ENCODE measurements at regions not wholly inside any gene's neighbourhood (a gene's known extent, or its start where the extent isn't known, plus 50 kb on each side); places are given as distances from the start of the nearest gene placed in this dataset.
"Not testable (repeated sequence)": the region's sequence is repeated elsewhere in the genome, so short reads cannot be mapped to it uniquely, and the experiment has no call there.

DNA sequence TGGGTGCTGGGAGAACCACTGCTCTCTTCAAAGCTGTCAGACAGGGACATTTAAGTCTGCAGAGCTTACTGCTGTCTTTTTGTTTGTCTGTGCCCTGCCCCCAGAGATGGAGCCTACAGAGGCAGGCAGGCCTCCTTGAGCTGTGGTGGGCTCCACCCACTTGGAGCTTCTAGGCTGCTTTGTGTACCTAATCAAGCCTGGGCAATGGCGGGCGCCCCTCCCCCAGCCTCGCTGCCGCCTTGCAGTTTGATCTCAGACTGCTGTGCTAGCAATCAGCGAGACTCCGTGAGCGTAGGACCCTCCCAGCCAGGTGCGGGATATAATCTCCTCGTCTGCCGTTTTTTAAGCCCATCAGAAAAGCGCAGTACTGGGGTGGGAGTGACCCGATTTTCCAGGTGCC, 125.6 kb upstream of the LRATD1 start:
- H3K9me3 ChIP-seq (replicated peaks; ENCODE audit: control insufficient read depth, insufficient read depth, low read length); RAD21 ChIA-PET (ENCODE audit: unreplicated experiment); in situ Hi-C loops (cut with MboI); H3K27me3 ChIP-seq (replicated peaks in 1 of 2; ENCODE audit: control insufficient read depth in 2 of 2, insufficient read depth in 2 of 2, low read length in 1 of 2); H3K27ac ChIP-seq (ENCODE audit: control insufficient read depth, insufficient read depth); H2AFZ ChIP-seq (ENCODE audit: control insufficient read depth, low read depth, low read length); H3K36me3 ChIP-seq (ENCODE audit: control insufficient read depth in 2 of 2, insufficient read depth in 2 of 2, low read length in 1 of 2); H3K9ac ChIP-seq (ENCODE audit: control insufficient read depth, insufficient read depth, low read length); SMC1A ChIA-PET (ENCODE audit: uncharacterized antibody, unreplicated experiment); H4K20me1 ChIP-seq (ENCODE audit: control insufficient read depth, insufficient read depth); H3K4me2 ChIP-seq (ENCODE audit: control insufficient read depth, insufficient read depth); H3K4me1 ChIP-seq (ENCODE audit: control insufficient read depth, insufficient read depth, low read length); H3K4me3 ChIP-seq; BruUV-seq (replicated peaks); intact Hi-C loops (cut with micrococcal nuclease; ENCODE audit: unreplicated experiment); FAIRE-seq; H3K79me2 ChIP-seq (ENCODE audit: control insufficient read depth, insufficient read depth, low read length); CTCF ChIA-PET; DNase-seq (ENCODE audit: low read depth, low spot score); POLR2A ChIA-PET; ATAC-seq: not testable (repeated sequence)
- 52% methylated on average over 12 of the region's 12 CpGs for WGBS (ENCODE audit: insufficient coverage, insufficient replicate concordance, low lambda C conversion rate, missing lambda C conversion rate)

DNA sequence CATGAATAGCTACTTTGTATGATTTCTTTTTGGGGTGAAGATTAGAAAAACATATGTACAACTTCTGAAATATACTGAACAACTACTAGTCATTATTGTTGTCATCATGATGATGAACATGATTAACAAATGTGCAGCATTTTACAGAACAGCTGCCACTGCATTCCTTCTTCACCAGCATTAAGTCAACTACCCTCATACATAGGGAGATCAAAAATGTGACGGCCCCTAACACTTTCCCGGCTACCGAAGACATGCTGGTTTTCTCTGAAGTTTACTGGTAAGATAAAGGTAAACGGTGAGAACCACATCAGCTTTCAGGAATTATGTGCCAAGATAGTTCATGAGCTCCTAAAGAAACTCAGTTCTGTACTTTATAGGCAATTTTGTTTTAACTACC, 121.0 kb upstream of the LRATD1 start:
- no peaks in the 10 kb centered on the region for H3K9me3 ChIP-seq (replicated peaks; ENCODE audit: control insufficient read depth, insufficient read depth, low read length)
- DNase-seq (ENCODE audit: low read depth, low spot score) (no peak), FAIRE-seq (no peak), ATAC-seq (no peak)
- intact Hi-C loops (cut with micrococcal nuclease; ENCODE audit: unreplicated experiment), result no loop called here
- 53% methylated on average over 4 of the region's 4 CpGs for WGBS (ENCODE audit: insufficient coverage, insufficient replicate concordance, low lambda C conversion rate, missing lambda C conversion rate)
- no TSS peak for BruUV-seq (replicated peaks)
- no peak overlapping the region for H2AFZ ChIP-seq (ENCODE audit: control insufficient read depth, low read depth, low read length)
- POLR2A ChIA-PET, result no interaction called here
- H3K4me2 ChIP-seq (ENCODE audit: control insufficient read depth, insufficient read depth), result no peak overlapping the region
- H3K36me3 ChIP-seq (ENCODE audit: control insufficient read depth in 2 of 2, insufficient read depth in 2 of 2, low read length in 1 of 2), result no peaks in the 10 kb centered on the region
- RAD21 ChIA-PET (ENCODE audit: unreplicated experiment), result no interaction called here
- no peak overlapping the region for H3K27ac ChIP-seq (ENCODE audit: control insufficient read depth, insufficient read depth)
- in situ Hi-C loops (cut with MboI), result no loop called here
- no peaks in the 10 kb centered on the region for H3K79me2 ChIP-seq (ENCODE audit: control insufficient read depth, insufficient read depth, low read length)
- H3K9ac ChIP-seq (ENCODE audit: control insufficient read depth, insufficient read depth, low read length), result no peak overlapping the region
- no peaks in the 10 kb centered on the region for H3K4me1 ChIP-seq (ENCODE audit: control insufficient read depth, insufficient read depth, low read length)
- no peaks in the 10 kb centered on the region for H4K20me1 ChIP-seq (ENCODE audit: control insufficient read depth, insufficient read depth)
- SMC1A ChIA-PET (ENCODE audit: uncharacterized antibody, unreplicated experiment), result no interaction called here
- H3K27me3 ChIP-seq (replicated peaks in 1 of 2; ENCODE audit: control insufficient read depth in 2 of 2, insufficient read depth in 2 of 2, low read length in 1 of 2), result no peaks in the 10 kb centered on the region
- H3K4me3 ChIP-seq, result no peak overlapping the region
- TF ChIP-seq NBN (IDR thresholded peaks at IDR 0.05), result no peak
- no peak for TF ChIP-seq SUPT20H (IDR thresholded peaks at IDR 0.05; ENCODE audit: borderline replicate concordance, control insufficient read depth, low read depth, low read length)
- TF ChIP-seq YY1 (IDR thresholded peaks at IDR 0.05; ENCODE audit: low read depth, low read length), result no peak
- TF ChIP-seq, protein P1, sequence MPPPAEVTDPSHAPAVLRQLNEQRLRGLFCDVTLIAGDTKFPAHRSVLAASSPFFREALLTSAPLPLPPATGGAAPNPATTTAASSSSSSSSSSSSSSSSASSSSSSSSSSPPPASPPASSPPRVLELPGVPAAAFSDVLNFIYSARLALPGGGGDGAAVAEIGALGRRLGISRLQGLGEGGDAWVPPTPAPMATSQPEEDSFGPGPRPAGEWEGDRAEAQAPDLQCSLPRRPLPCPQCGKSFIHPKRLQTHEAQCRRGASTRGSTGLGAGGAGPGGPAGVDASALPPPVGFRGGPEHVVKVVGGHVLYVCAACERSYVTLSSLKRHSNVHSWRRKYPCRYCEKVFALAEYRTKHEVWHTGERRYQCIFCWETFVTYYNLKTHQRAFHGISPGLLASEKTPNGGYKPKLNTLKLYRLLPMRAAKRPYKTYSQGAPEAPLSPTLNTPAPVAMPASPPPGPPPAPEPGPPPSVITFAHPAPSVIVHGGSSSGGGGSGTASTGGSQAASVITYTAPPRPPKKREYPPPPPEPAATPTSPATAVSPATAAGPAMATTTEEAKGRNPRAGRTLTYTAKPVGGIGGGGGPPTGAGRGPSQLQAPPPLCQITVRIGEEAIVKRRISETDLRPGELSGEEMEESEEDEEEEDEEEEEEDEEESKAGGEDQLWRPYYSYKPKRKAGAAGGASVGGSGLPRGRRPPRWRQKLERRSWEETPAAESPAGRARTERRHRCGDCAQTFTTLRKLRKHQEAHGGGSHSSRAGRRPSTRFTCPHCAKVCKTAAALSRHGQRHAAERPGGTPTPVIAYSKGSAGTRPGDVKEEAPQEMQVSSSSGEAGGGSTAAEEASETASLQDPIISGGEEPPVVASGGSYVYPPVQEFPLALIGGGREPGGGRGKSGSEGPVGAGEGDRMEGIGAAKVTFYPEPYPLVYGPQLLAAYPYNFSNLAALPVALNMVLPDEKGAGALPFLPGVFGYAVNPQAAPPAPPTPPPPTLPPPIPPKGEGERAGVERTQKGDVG (CRISPR knock-in tag; IDR thresholded peaks at IDR 0.05), result no peak
- no peak for TF ChIP-seq EZH2 (IDR thresholded peaks at IDR 0.05; ENCODE audit: borderline replicate concordance, control insufficient read depth, low read depth, low read length)
- CTCF ChIA-PET, result interaction anchor here (1.7 kb wide), 1 partner anchor 13 kb away, joined by 4 read pairs; no protein-coding TSS in a partner anchor
